Amygdala (tissue), 56 donors: ENCODE measurements at regions not wholly inside any gene's neighbourhood (a gene's known extent, or its start where the extent isn't known, plus 50 kb on each side); places are given as distances from the start of the nearest gene placed in this dataset.
"Not testable (repeated sequence)": the region's sequence is repeated elsewhere in the genome, so short reads cannot be mapped to it uniquely, and the experiment has no call there.

Experiments used
- DNase-seq, 56 donors: peaks; one replicate each; lab custom pipeline; 2025; lab: John Stamatoyannopoulos, UW

- no peak for DNase-seq
Measured at GRCh38 chr2:63737081-63737751, 104.5 kb upstream of the UGP2 start.

GRCh38 chr2:63738019-63738418 is 103.7 kb upstream of the UGP2 start:
- no peak for DNase-seq

GRCh38 chr2:63739180-63739579 is 102.5 kb upstream of the UGP2 start:
- not testable (repeated sequence) for DNase-seq

GRCh38 chr2:63740020-63740419 is 101.7 kb upstream of the UGP2 start:
- DNase-seq: no peak

GRCh38 chr2:63740943-63741342 is 100.8 kb upstream of the UGP2 start:
- DNase-seq: no peak

GRCh38 chr2:63741884-63742579 is 99.7 kb upstream of the UGP2 start:
- no peak for DNase-seq

GRCh38 chr2:63742580-63742976 is 99.1 kb upstream of the UGP2 start:
- DNase-seq: no peak

- DNase-seq: no peak
Measured at GRCh38 chr2:63743170-63743981, 98.3 kb upstream of the UGP2 start.

- no peak for DNase-seq
Measured at GRCh38 chr2:63743982-63744966, 97.4 kb upstream of the UGP2 start.

GRCh38 chr2:63746548-63746947 is 95.1 kb upstream of the UGP2 start:
- DNase-seq: not testable (repeated sequence)

GRCh38 chr2:63751901-63752300 is 89.8 kb upstream of the UGP2 start:
- DNase-seq: no peak

GRCh38 chr2:63755216-63755615 is 86.5 kb upstream of the UGP2 start:
- no peak for DNase-seq

- DNase-seq: no peak
Measured at GRCh38 chr2:63755965-63756364, 85.7 kb upstream of the UGP2 start.

- no peak for DNase-seq
Measured at GRCh38 chr2:63763391-63763941, 78.2 kb upstream of the UGP2 start.

- no peak for DNase-seq
Measured at GRCh38 chr2:63764630-63765029, 77.1 kb upstream of the UGP2 start.

GRCh38 chr2:63765117-63765516 is 76.6 kb upstream of the UGP2 start:
- no peak for DNase-seq

- DNase-seq: no peak
Measured at GRCh38 chr2:63767307-63767706, 74.4 kb upstream of the UGP2 start.

GRCh38 chr2:63768051-63768450 is 73.6 kb upstream of the UGP2 start:
- DNase-seq: no peak

- no peak for DNase-seq
Measured at GRCh38 chr2:63769915-63770314, 71.8 kb upstream of the UGP2 start.

- DNase-seq: no peak
Measured at GRCh38 chr2:63772061-63772460, 69.6 kb upstream of the UGP2 start.
